ENCODE measurements at regions not wholly inside any gene's neighbourhood (a gene's known extent, or its start where the extent isn't known, plus 50 kb on each side); places are given as distances from the start of the nearest gene placed in this dataset.

GRCh38 chr15:67901922-67902321, 62.1 kb upstream of the RNU6-1 start:
- TF ChIP-seq, protein P1, sequence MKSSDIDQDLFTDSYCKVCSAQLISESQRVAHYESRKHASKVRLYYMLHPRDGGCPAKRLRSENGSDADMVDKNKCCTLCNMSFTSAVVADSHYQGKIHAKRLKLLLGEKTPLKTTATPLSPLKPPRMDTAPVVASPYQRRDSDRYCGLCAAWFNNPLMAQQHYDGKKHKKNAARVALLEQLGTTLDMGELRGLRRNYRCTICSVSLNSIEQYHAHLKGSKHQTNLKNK (CRISPR knock-in tag; IDR thresholded peaks at IDR 0.05): no peak
- TF ChIP-seq MYBL2 (CRISPR knock-in tag; IDR thresholded peaks at IDR 0.05): no peak
- TF ChIP-seq, protein P2, sequence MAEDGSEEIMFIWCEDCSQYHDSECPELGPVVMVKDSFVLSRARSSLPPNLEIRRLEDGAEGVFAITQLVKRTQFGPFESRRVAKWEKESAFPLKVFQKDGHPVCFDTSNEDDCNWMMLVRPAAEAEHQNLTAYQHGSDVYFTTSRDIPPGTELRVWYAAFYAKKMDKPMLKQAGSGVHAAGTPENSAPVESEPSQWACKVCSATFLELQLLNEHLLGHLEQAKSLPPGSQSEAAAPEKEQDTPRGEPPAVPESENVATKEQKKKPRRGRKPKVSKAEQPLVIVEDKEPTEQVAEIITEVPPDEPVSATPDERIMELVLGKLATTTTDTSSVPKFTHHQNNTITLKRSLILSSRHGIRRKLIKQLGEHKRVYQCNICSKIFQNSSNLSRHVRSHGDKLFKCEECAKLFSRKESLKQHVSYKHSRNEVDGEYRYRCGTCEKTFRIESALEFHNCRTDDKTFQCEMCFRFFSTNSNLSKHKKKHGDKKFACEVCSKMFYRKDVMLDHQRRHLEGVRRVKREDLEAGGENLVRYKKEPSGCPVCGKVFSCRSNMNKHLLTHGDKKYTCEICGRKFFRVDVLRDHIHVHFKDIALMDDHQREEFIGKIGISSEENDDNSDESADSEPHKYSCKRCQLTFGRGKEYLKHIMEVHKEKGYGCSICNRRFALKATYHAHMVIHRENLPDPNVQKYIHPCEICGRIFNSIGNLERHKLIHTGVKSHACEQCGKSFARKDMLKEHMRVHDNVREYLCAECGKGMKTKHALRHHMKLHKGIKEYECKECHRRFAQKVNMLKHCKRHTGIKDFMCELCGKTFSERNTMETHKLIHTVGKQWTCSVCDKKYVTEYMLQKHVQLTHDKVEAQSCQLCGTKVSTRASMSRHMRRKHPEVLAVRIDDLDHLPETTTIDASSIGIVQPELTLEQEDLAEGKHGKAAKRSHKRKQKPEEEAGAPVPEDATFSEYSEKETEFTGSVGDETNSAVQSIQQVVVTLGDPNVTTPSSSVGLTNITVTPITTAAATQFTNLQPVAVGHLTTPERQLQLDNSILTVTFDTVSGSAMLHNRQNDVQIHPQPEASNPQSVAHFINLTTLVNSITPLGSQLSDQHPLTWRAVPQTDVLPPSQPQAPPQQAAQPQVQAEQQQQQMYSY (CRISPR knock-in tag; IDR thresholded peaks at IDR 0.05): no peak
- no peak for TF ChIP-seq TCF7 (CRISPR knock-in tag; IDR thresholded peaks at IDR 0.05; ENCODE audit: low read depth)
- TF ChIP-seq, protein P3, sequence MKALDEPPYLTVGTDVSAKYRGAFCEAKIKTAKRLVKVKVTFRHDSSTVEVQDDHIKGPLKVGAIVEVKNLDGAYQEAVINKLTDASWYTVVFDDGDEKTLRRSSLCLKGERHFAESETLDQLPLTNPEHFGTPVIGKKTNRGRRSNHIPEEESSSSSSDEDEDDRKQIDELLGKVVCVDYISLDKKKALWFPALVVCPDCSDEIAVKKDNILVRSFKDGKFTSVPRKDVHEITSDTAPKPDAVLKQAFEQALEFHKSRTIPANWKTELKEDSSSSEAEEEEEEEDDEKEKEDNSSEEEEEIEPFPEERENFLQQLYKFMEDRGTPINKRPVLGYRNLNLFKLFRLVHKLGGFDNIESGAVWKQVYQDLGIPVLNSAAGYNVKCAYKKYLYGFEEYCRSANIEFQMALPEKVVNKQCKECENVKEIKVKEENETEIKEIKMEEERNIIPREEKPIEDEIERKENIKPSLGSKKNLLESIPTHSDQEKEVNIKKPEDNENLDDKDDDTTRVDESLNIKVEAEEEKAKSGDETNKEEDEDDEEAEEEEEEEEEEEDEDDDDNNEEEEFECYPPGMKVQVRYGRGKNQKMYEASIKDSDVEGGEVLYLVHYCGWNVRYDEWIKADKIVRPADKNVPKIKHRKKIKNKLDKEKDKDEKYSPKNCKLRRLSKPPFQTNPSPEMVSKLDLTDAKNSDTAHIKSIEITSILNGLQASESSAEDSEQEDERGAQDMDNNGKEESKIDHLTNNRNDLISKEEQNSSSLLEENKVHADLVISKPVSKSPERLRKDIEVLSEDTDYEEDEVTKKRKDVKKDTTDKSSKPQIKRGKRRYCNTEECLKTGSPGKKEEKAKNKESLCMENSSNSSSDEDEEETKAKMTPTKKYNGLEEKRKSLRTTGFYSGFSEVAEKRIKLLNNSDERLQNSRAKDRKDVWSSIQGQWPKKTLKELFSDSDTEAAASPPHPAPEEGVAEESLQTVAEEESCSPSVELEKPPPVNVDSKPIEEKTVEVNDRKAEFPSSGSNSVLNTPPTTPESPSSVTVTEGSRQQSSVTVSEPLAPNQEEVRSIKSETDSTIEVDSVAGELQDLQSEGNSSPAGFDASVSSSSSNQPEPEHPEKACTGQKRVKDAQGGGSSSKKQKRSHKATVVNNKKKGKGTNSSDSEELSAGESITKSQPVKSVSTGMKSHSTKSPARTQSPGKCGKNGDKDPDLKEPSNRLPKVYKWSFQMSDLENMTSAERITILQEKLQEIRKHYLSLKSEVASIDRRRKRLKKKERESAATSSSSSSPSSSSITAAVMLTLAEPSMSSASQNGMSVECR (CRISPR knock-in tag; IDR thresholded peaks at IDR 0.05; ENCODE audit: borderline replicate concordance): no peak
- TF ChIP-seq SMAD3 (CRISPR knock-in tag; IDR thresholded peaks at IDR 0.05; ENCODE audit: borderline replicate concordance): no peak
- TF ChIP-seq OVOL2 (CRISPR knock-in tag; IDR thresholded peaks at IDR 0.05; ENCODE audit: borderline replicate concordance): no peak
- no peak for TF ChIP-seq JAZF1 (CRISPR knock-in tag; IDR thresholded peaks at IDR 0.05)
- TF ChIP-seq GTF2I (CRISPR knock-in tag; conservative IDR thresholded peaks at IDR 0.05): no peak
- no peak for TF ChIP-seq TP53 (CRISPR knock-in tag; IDR thresholded peaks at IDR 0.05)
- no peak for TF ChIP-seq ESRRA (CRISPR knock-in tag; IDR thresholded peaks at IDR 0.05; ENCODE audit: borderline replicate concordance)
- TF ChIP-seq ATF1 (CRISPR knock-in tag; IDR thresholded peaks at IDR 0.05): no peak
- no peak for TF ChIP-seq HMGA2 (CRISPR knock-in tag; IDR thresholded peaks at IDR 0.05)
- TF ChIP-seq ZNF317 (CRISPR knock-in tag; IDR thresholded peaks at IDR 0.05; ENCODE audit: borderline replicate concordance, low read depth): no peak
- TF ChIP-seq ZNF423 (CRISPR knock-in tag; IDR thresholded peaks at IDR 0.05): no peak
- no peak for TF ChIP-seq TEAD1 (CRISPR knock-in tag; IDR thresholded peaks at IDR 0.05)
- TF ChIP-seq, protein P4, sequence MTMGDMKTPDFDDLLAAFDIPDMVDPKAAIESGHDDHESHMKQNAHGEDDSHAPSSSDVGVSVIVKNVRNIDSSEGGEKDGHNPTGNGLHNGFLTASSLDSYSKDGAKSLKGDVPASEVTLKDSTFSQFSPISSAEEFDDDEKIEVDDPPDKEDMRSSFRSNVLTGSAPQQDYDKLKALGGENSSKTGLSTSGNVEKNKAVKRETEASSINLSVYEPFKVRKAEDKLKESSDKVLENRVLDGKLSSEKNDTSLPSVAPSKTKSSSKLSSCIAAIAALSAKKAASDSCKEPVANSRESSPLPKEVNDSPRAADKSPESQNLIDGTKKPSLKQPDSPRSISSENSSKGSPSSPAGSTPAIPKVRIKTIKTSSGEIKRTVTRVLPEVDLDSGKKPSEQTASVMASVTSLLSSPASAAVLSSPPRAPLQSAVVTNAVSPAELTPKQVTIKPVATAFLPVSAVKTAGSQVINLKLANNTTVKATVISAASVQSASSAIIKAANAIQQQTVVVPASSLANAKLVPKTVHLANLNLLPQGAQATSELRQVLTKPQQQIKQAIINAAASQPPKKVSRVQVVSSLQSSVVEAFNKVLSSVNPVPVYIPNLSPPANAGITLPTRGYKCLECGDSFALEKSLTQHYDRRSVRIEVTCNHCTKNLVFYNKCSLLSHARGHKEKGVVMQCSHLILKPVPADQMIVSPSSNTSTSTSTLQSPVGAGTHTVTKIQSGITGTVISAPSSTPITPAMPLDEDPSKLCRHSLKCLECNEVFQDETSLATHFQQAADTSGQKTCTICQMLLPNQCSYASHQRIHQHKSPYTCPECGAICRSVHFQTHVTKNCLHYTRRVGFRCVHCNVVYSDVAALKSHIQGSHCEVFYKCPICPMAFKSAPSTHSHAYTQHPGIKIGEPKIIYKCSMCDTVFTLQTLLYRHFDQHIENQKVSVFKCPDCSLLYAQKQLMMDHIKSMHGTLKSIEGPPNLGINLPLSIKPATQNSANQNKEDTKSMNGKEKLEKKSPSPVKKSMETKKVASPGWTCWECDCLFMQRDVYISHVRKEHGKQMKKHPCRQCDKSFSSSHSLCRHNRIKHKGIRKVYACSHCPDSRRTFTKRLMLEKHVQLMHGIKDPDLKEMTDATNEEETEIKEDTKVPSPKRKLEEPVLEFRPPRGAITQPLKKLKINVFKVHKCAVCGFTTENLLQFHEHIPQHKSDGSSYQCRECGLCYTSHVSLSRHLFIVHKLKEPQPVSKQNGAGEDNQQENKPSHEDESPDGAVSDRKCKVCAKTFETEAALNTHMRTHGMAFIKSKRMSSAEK (CRISPR knock-in tag; IDR thresholded peaks at IDR 0.05; ENCODE audit: borderline replicate concordance): no peak
- no peak for TF ChIP-seq ATF2 (CRISPR knock-in tag; IDR thresholded peaks at IDR 0.05; ENCODE audit: borderline replicate concordance, low read depth)
- no peak for TF ChIP-seq ERG (CRISPR knock-in tag; IDR thresholded peaks at IDR 0.05)
- Mint-ChIP-seq H3K27ac (no peak overlapping the region), H3K36me3 (peaks cover 23% of the 10 kb centered on the region), H3K4me3 (no peak overlapping the region), H3K9me3 (peaks cover 34% of the 10 kb centered on the region), H3K4me1 (peaks cover 10% of the 10 kb centered on the region), H3K27me3 (ENCODE audit: low read depth) (no peaks in the 10 kb centered on the region)
- no peak for DNase-seq (ENCODE audit: low spot score)
- POLR2A ChIA-PET: no interaction called here
- ATAC-seq: no peak
- CTCF ChIA-PET: interaction anchor here (0.8 kb wide), 1 partner anchor 16 kb away, joined by 3 read pairs; no protein-coding TSS in a partner anchor

All from WTC11 (cell line).